HG03520 (cell line): ENCODE measurements at regions not wholly inside any gene's neighbourhood (a gene's known extent, or its start where the extent isn't known, plus 50 kb on each side); places are given as distances from the start of the nearest gene placed in this dataset.
"Not testable (repeated sequence)": the region's sequence is repeated elsewhere in the genome, so short reads cannot be mapped to it uniquely, and the experiment has no call there.

Experiments used
- ATAC-seq: cut with Tn5 transposase; IDR thresholded peaks from one replicate; pipeline ENCODE4 v1.9.1; 2021; ENCODE audit warnings: mild to moderate bottlenecking, moderate library complexity; ENCODE audit not compliant: unreplicated experiment

- ATAC-seq: no peak
Observed at GRCh38 chr14:71384007-71384845, 477.0 kb downstream of the PCNX1 start.

- no peak for ATAC-seq
Observed at GRCh38 chr14:71387753-71388152, 480.5 kb downstream of the PCNX1 start.

- ATAC-seq: no peak
Observed at GRCh38 chr14:71388336-71388735, 481.1 kb downstream of the PCNX1 start.

- no peak for ATAC-seq
Observed at GRCh38 chr14:71388862-71389261, 481.6 kb downstream of the PCNX1 start.

- ATAC-seq: no peak
Observed at GRCh38 chr14:71394386-71394785, 487.1 kb downstream of the PCNX1 start.

GRCh38 chr14:71395151-71395604, 487.9 kb downstream of the PCNX1 start:
- no peak for ATAC-seq

GRCh38 chr14:71395636-71396035, 488.4 kb downstream of the PCNX1 start:
- ATAC-seq: no peak

- no peak for ATAC-seq
Observed at GRCh38 chr14:71396050-71396677, 488.9 kb downstream of the PCNX1 start.

- ATAC-seq: no peak
Observed at GRCh38 chr14:71397371-71397770, 490.1 kb downstream of the PCNX1 start.

- peak; percentile 13 for ATAC-seq
Observed at GRCh38 chr14:71398450-71398849, 491.2 kb downstream of the PCNX1 start.

GRCh38 chr14:71399057-71399487, 491.8 kb downstream of the PCNX1 start:
- peak; percentile 75 for ATAC-seq

GRCh38 chr14:71400871-71401321, 493.6 kb downstream of the PCNX1 start:
- no peak for ATAC-seq

- ATAC-seq: not testable (repeated sequence)
Observed at GRCh38 chr14:71402415-71402814, 495.2 kb downstream of the PCNX1 start.

- no peak for ATAC-seq
Observed at GRCh38 chr14:71403656-71404055, 496.4 kb downstream of the PCNX1 start.

GRCh38 chr14:71405676-71406075, 498.4 kb downstream of the PCNX1 start:
- no peak for ATAC-seq

- ATAC-seq: no peak
Observed at GRCh38 chr14:71408362-71409030, 501.2 kb downstream of the PCNX1 start.

GRCh38 chr14:71410578-71411284, 503.5 kb downstream of the PCNX1 start:
- ATAC-seq: no peak

- no peak for ATAC-seq
Observed at GRCh38 chr14:71411285-71411595, 504.0 kb downstream of the PCNX1 start.

- ATAC-seq: no peak
Observed at GRCh38 chr14:71411738-71412137, 504.5 kb downstream of the PCNX1 start.

GRCh38 chr14:71414631-71415403, 507.6 kb downstream of the PCNX1 start:
- ATAC-seq: no peak

- no peak for ATAC-seq
Observed at GRCh38 chr14:71415404-71415690, 508.1 kb downstream of the PCNX1 start.
